GM12878 (cell line): ENCODE measurements at regions not wholly inside any gene's neighbourhood (a gene's known extent, or its start where the extent isn't known, plus 50 kb on each side); places are given as distances from the start of the nearest gene placed in this dataset.

Experiments used
- ATAC-seq: fragments of 200-7000 bp; cut with Tn5 transposase; 3 replicates; pipeline ENCODE4 v1.9.1; 2020; ENCODE audit warnings: mild to moderate bottlenecking, moderate library complexity
- BruUV-seq: library from RNA; stranded (reverse); fragments of 400-500 nt; replicated peaks from 2 replicates; lab custom pipeline; 2021; lab: Mats Ljungman, UMichigan
- CTCF ChIA-PET: fragments of 300-600 bp; sonication (Branson Sonifier 250); formaldehyde crosslinking; extraction: SDS; loops from one replicate; lab custom pipeline; 2021; ENCODE audit warnings: inconsistent platforms; lab: Yijun Ruan, JAX
- POLR2A ChIA-PET: fragments of 350-600 bp; formaldehyde crosslinking; extraction: SDS; loops from one replicate; lab custom pipeline; 2021; ENCODE audit warnings: inconsistent platforms; lab: Charles Lee
- RAD21 ChIA-PET: fragments of 300-600 bp; sonication (Branson Sonifier 250); formaldehyde crosslinking; loops from one replicate; lab custom pipeline; 2023; ENCODE audit warnings: antibody characterized with exemption; ENCODE audit not compliant: unreplicated experiment; lab: Charles Lee
- SMC1A ChIA-PET: fragments of 300-600 bp; sonication (Branson Sonifier 250); formaldehyde crosslinking; loops from one replicate; lab custom pipeline; 2023; ENCODE audit not compliant: unreplicated experiment, uncharacterized antibody; lab: Charles Lee
- DNase-seq: peaks from one replicate; pipeline ENCODE4 v3.0.0-alpha.2; 2011; ENCODE audit warnings: low read depth, low spot score
- FAIRE-seq: peaks from 3 replicates; lab custom pipeline; 2011; peaks lifted over from hg19 to GRCh38; lab: Jason Lieb, UNC
- H2AFZ ChIP-seq: 2 replicates; pipeline ENCODE4 v1.6.0; 2011; ENCODE audit warnings: low read depth, low read length, control low read depth; ENCODE audit not compliant: control insufficient read depth
- H3K27ac ChIP-seq: 2 replicates; pipeline ENCODE4 v1.5.1; 2011; ENCODE audit warnings: control low read depth; ENCODE audit not compliant: control insufficient read depth, insufficient read depth
- H3K27me3 ChIP-seq, 2 experiments: replicated peaks in 1 of 2; 2 replicates each; pipeline versions ENCODE4 v1.6.0 to v1.6.1; 2011; ENCODE audit warnings: low read length in 1 of 2; ENCODE audit not compliant: control insufficient read depth in 2 of 2, insufficient read depth in 2 of 2
- H3K36me3 ChIP-seq, 2 experiments: 2 replicates each; pipeline ENCODE4 v1.5.1; 2011; ENCODE audit warnings: low read length in 1 of 2; ENCODE audit not compliant: control insufficient read depth in 2 of 2, insufficient read depth in 2 of 2
- H3K4me1 ChIP-seq: 2 replicates; pipeline ENCODE4 v1.6.1; 2011; ENCODE audit warnings: mild to moderate bottlenecking, low read length, moderate library complexity, mixed read lengths; ENCODE audit not compliant: control insufficient read depth, insufficient read depth
- H3K4me2 ChIP-seq: 2 replicates; pipeline ENCODE4 v1.6.0; 2011; ENCODE audit warnings: control low read depth; ENCODE audit not compliant: control insufficient read depth, insufficient read depth
- H3K4me3 ChIP-seq: fragments of 200-600 bp; sonication (generic); 2 replicates; pipeline ENCODE4 v1.5.1; 2016
- H3K79me2 ChIP-seq: 2 replicates; pipeline ENCODE4 v1.6.0; 2011; ENCODE audit warnings: low read length; ENCODE audit not compliant: control insufficient read depth, insufficient read depth
- H3K9ac ChIP-seq: 2 replicates; pipeline ENCODE4 v1.8.0; 2011; ENCODE audit warnings: low read length, control low read depth, mixed read lengths; ENCODE audit not compliant: control insufficient read depth, insufficient read depth
- H3K9me3 ChIP-seq: replicated peaks from 3 replicates; pipeline ENCODE4 v1.5.1; 2011; ENCODE audit warnings: mild to moderate bottlenecking, low read length; ENCODE audit not compliant: control insufficient read depth, insufficient read depth
- H4K20me1 ChIP-seq: 2 replicates; pipeline ENCODE4 v1.6.0; 2011; ENCODE audit not compliant: control insufficient read depth, insufficient read depth
- KDM1A ChIP-seq: fragments of 200-600 bp; sonication (generic); IDR thresholded peaks from 2 replicates; pipeline ENCODE4 v1.6.1; 2016; ENCODE audit warnings: borderline replicate concordance
- MTA2 ChIP-seq: fragments of 450-650 bp; IDR thresholded peaks from 2 replicates; pipeline ENCODE4 v1.6.1; 2016; ENCODE audit warnings: low read depth, mild to moderate bottlenecking, moderate library complexity
- RBBP5 ChIP-seq: fragments of 200-600 bp; sonication (generic); conservative IDR thresholded peaks from 2 replicates; pipeline ENCODE4 v1.6.1; 2016
- SUZ12 ChIP-seq: fragments of 200-600 bp; sonication (generic); IDR thresholded peaks from one replicate; pipeline ENCODE4 v1.6.1; 2018; ENCODE audit warnings: antibody characterized with exemption, mild to moderate bottlenecking; ENCODE audit not compliant: unreplicated experiment
- TCF7 ChIP-seq: IDR thresholded peaks from 2 replicates; pipeline ENCODE4 v1.6.1; 2014; ENCODE audit warnings: antibody characterized with exemption, borderline replicate concordance
- YY1 ChIP-seq: IDR thresholded peaks from 2 replicates; pipeline ENCODE4 v1.6.1; 2011; ENCODE audit warnings: low read depth, mild to moderate bottlenecking, low read length
- ZSCAN29 ChIP-seq: fragments of 450-650 bp; IDR thresholded peaks from 2 replicates; pipeline ENCODE4 v1.6.1; 2017; ENCODE audit warnings: mild to moderate bottlenecking, moderate library complexity
- WGBS: methylation state at CpG from one replicate; pipeline ENCODE4 v1.1.6; 2016; ENCODE audit warnings: low lambda C conversion rate; ENCODE audit not compliant: insufficient replicate concordance, insufficient coverage; ENCODE audit errors: missing lambda C conversion rate; 5-methylcytosine and 5-hydroxymethylcytosine counted together
- in situ Hi-C: fragments of 300-500 bp; cut with MboI; formaldehyde crosslinking; loops from 9 replicates; pipeline ENCODE4 v1.14.3; 2018; ENCODE audit warnings: mixed read lengths
- intact Hi-C: fragments of 100-400 bp; cut with micrococcal nuclease; formaldehyde crosslinking; loops from one replicate; pipeline ENCODE4 v1.14.2; 2022; ENCODE audit not compliant: unreplicated experiment
- TF ChIP-seq, protein P1 (sequence below): IDR thresholded peaks from 2 replicates; pipeline ENCODE4 v1.6.1; 2011; ENCODE audit warnings: low read depth, low read length, improper control_type of control experiment, borderline replicate concordance
- TF ChIP-seq, protein P2 (sequence below): IDR thresholded peaks from 2 replicates; pipeline ENCODE4 v1.6.1; 2012; ENCODE audit warnings: improper control_type of control experiment, low read depth, low read length; ENCODE audit not compliant: insufficient replicate concordance

DNA sequence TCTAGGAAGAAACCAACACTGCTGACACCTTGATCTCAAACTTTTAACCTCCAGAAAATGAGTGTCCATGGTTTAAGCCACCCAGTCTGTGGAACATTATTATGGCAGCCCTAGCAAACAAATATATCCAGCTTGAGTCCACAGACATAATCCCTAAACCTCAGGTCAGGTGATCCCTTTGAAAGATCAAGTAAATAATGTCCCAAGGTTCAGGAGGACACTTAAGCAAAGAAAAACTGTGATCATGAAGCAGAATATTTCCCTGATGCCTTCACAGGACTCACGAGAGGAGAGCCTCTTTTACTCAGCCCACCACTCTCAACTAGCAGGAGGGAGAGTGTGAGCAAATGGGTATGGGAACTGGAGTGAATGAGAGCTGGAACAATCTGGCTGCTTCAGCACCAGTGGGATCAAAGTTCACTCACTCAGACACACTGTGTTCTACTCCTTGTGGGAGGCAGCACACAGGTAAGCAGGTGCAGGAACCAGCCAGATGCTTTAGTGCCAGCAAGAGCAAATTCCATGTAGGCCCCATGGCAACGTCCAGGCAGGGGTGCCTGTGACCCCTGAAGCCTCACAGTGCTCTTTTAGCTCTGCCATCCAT lies 608.4 kb downstream of the RAB28 start:
- Histone ChIP-seq H3K4me3 (no peak overlapping the region), H3K27ac (no peak overlapping the region), H3K36me3 (no peaks in the 10 kb centered on the region), H3K4me1 (no peaks in the 10 kb centered on the region), H3K9ac (no peak overlapping the region), H3K27me3 (no peaks in the 10 kb centered on the region), H2AFZ (no peak overlapping the region), H3K79me2 (no peaks in the 10 kb centered on the region), H4K20me1 (no peaks in the 10 kb centered on the region), H3K9me3 (no peaks in the 10 kb centered on the region), H3K4me2 (no peak overlapping the region)
- ChIA-PET RAD21 (no interaction called here), SMC1A (no interaction called here), POLR2A (no interaction called here), CTCF (no interaction called here)
- FAIRE-seq (no peak), ATAC-seq (no peak), DNase-seq (no peak)
- 3% methylated on average over 2 of the region's 2 CpGs for WGBS
- intact Hi-C loops: no loop called here
- no TSS peak for BruUV-seq
- TF ChIP-seq, protein P1, sequence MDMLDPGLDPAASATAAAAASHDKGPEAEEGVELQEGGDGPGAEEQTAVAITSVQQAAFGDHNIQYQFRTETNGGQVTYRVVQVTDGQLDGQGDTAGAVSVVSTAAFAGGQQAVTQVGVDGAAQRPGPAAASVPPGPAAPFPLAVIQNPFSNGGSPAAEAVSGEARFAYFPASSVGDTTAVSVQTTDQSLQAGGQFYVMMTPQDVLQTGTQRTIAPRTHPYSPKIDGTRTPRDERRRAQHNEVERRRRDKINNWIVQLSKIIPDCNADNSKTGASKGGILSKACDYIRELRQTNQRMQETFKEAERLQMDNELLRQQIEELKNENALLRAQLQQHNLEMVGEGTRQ: no peak
- no peak for TF ChIP-seq RBBP5
- no peak for TF ChIP-seq KDM1A
- in situ Hi-C loops: no loop called here

DNA sequence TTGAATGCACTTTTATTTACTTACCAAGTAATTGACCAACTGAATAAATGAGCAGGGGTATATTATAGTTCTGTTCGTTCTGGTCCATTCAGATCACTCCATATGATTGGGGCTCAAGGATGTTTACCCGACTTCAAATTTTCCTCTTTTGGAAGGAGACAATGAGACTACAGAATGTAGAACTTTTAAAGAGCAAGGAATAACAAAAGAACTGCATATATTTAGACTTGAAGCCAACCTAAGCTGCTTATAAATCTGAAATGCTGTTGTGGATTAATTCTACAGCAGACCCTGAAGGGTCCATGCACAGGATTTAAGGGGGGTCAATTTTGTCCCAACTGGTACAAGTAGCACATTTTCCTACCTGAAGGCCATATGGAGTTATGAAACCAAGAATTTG lies 610.8 kb downstream of the RAB28 start:
- no peak overlapping the region for H2AFZ ChIP-seq
- ChIA-PET SMC1A (no interaction called here), CTCF (no interaction called here), POLR2A (no interaction called here), RAD21 (no interaction called here)
- no peak for TF ChIP-seq MTA2
- no peak for TF ChIP-seq TCF7
- TF ChIP-seq, protein P2, sequence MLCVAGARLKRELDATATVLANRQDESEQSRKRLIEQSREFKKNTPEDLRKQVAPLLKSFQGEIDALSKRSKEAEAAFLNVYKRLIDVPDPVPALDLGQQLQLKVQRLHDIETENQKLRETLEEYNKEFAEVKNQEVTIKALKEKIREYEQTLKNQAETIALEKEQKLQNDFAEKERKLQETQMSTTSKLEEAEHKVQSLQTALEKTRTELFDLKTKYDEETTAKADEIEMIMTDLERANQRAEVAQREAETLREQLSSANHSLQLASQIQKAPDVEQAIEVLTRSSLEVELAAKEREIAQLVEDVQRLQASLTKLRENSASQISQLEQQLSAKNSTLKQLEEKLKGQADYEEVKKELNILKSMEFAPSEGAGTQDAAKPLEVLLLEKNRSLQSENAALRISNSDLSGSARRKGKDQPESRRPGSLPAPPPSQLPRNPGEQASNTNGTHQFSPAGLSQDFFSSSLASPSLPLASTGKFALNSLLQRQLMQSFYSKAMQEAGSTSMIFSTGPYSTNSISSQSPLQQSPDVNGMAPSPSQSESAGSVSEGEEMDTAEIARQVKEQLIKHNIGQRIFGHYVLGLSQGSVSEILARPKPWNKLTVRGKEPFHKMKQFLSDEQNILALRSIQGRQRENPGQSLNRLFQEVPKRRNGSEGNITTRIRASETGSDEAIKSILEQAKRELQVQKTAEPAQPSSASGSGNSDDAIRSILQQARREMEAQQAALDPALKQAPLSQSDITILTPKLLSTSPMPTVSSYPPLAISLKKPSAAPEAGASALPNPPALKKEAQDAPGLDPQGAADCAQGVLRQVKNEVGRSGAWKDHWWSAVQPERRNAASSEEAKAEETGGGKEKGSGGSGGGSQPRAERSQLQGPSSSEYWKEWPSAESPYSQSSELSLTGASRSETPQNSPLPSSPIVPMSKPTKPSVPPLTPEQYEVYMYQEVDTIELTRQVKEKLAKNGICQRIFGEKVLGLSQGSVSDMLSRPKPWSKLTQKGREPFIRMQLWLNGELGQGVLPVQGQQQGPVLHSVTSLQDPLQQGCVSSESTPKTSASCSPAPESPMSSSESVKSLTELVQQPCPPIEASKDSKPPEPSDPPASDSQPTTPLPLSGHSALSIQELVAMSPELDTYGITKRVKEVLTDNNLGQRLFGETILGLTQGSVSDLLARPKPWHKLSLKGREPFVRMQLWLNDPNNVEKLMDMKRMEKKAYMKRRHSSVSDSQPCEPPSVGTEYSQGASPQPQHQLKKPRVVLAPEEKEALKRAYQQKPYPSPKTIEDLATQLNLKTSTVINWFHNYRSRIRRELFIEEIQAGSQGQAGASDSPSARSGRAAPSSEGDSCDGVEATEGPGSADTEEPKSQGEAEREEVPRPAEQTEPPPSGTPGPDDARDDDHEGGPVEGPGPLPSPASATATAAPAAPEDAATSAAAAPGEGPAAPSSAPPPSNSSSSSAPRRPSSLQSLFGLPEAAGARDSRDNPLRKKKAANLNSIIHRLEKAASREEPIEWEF: no peak
- TF ChIP-seq YY1: no peak
- no peak for TF ChIP-seq ZSCAN29
- no peak for TF ChIP-seq SUZ12
- no TSS peak for BruUV-seq
- intact Hi-C loops: no loop called here
- in situ Hi-C loops: no loop called here
- no peaks in the 10 kb centered on the region for H3K27me3 ChIP-seq
- no peaks in the 10 kb centered on the region for H3K4me1 ChIP-seq
- DNase-seq: no peak
- no peaks in the 10 kb centered on the region for H3K9me3 ChIP-seq
- H3K4me3 ChIP-seq: no peak overlapping the region
- no peaks in the 10 kb centered on the region for H3K36me3 ChIP-seq
- H3K9ac ChIP-seq: no peak overlapping the region
- WGBS: 30% methylated on average over 2 of the region's 2 CpGs
- H4K20me1 ChIP-seq: no peaks in the 10 kb centered on the region
- no peak for FAIRE-seq
- ATAC-seq: no peak
- H3K27ac ChIP-seq: no peak overlapping the region
- H3K79me2 ChIP-seq: no peaks in the 10 kb centered on the region
- no peak overlapping the region for H3K4me2 ChIP-seq
